ENCODE measurements at regions not wholly inside any gene's neighbourhood (a gene's known extent, or its start where the extent isn't known, plus 50 kb on each side); places are given as distances from the start of the nearest gene placed in this dataset.

- H3K79me2 ChIP-seq (ENCODE audit: control insufficient read depth, insufficient read depth, low read length): no peaks in the 10 kb centered on the region
- FAIRE-seq: peak; percentile 62
- H4K20me1 ChIP-seq (replicated peaks; ENCODE audit: control insufficient read depth, extremely low read depth, insufficient read depth, low read length): no peaks in the 10 kb centered on the region
- intact Hi-C loops (cut with micrococcal nuclease): loop anchor here (1.0 to 5.0 kb wide), 4 partner anchors 11 to 269 kb away; partner anchors contain the start of gene ELL2
- H2AFZ ChIP-seq (ENCODE audit: low read depth, low read length): peak overlapping the region; percentile 60
- peak overlapping the region; percentile 25 for H3K4me2 ChIP-seq (ENCODE audit: insufficient read depth, low read length)
- no peaks in the 10 kb centered on the region for H3K9me1 ChIP-seq (replicated peaks; ENCODE audit: control insufficient read depth, extremely low read depth, insufficient read depth, low read length)
- peak; percentile 72 for DNase-seq (ENCODE audit: low read depth, low spot score)
- no peaks in the 10 kb centered on the region for H3K9me3 ChIP-seq (replicated peaks; ENCODE audit: control insufficient read depth, insufficient read depth, low read length)
- dilution Hi-C loops (cut with MboI; ENCODE audit: extremely low pct_ligation_motif_present, low sequenced_read_pairs): no loop called here
- CTCF ChIA-PET: interaction anchor here (1.3 kb wide), 1 partner anchor 277 kb away, joined by 3 read pairs; no protein-coding TSS in a partner anchor
- H3K27me3 ChIP-seq (ENCODE audit: control insufficient read depth in 2 of 2, insufficient read depth in 2 of 2, low read length in 2 of 2): no peaks in the 10 kb centered on the region
- no peaks in the 10 kb centered on the region for H3K36me3 ChIP-seq (ENCODE audit: control insufficient read depth in 2 of 2, extremely low read depth in 1 of 2, insufficient read depth in 2 of 2, low read length in 2 of 2)
- POLR2A ChIA-PET: interaction anchor here (0.7 kb wide), 1 partner anchor 101 kb away, joined by 3 read pairs; no protein-coding TSS in a partner anchor
- BruUV-seq (replicated peaks): TSS peak; percentile 90
- no peak overlapping the region for H3K4me3 ChIP-seq (replicated peaks in 1 of 3; ENCODE audit: insufficient read depth in 1 of 3, low read depth in 1 of 3, low read length in 3 of 3)
- peaks cover 38% of the 10 kb centered on the region for H3K4me1 ChIP-seq (ENCODE audit: control insufficient read depth, extremely low read depth, insufficient read depth, low read length)
- peak overlapping the region; percentile 90 for H3K27ac ChIP-seq (ENCODE audit: insufficient read depth, low read depth, low read length)
- TF ChIP-seq GATA2 (IDR thresholded peaks at IDR 0.05; ENCODE audit: insufficient read depth, insufficient read length, low read depth, low read length) (peak; percentile 98), POLR2AphosphoS5 (IDR thresholded peaks at IDR 0.05; ENCODE audit: insufficient read depth, low read depth, low read length) (peak; percentile 92), MAX (IDR thresholded peaks at IDR 0.05; ENCODE audit: insufficient read depth, insufficient read length) (no peak), POLR2A (IDR thresholded peaks at IDR 0.05; ENCODE audit: low read depth, low read length) (peak; percentile 88), MYC (IDR thresholded peaks at IDR 0.05; ENCODE audit: low read depth, low read length) (no peak), JUN (IDR thresholded peaks at IDR 0.05; ENCODE audit: borderline replicate concordance, insufficient read depth, insufficient read length, low read depth) (peak; percentile 87), FOS (IDR thresholded peaks at IDR 0.05; ENCODE audit: borderline replicate concordance, insufficient read depth, low read length) (peak; percentile 88)
- H3K9ac ChIP-seq (replicated peaks; ENCODE audit: extremely low read depth, insufficient read depth, low read length): peak overlapping the region; percentile 36
These were observed 106.4 kb upstream of the ELL2 start for GRCh38 chr5:96067894-96068614.
